ENCODE measurements at regions not wholly inside any gene's neighbourhood (a gene's known extent, or its start where the extent isn't known, plus 50 kb on each side); places are given as distances from the start of the nearest gene placed in this dataset.

DNA sequence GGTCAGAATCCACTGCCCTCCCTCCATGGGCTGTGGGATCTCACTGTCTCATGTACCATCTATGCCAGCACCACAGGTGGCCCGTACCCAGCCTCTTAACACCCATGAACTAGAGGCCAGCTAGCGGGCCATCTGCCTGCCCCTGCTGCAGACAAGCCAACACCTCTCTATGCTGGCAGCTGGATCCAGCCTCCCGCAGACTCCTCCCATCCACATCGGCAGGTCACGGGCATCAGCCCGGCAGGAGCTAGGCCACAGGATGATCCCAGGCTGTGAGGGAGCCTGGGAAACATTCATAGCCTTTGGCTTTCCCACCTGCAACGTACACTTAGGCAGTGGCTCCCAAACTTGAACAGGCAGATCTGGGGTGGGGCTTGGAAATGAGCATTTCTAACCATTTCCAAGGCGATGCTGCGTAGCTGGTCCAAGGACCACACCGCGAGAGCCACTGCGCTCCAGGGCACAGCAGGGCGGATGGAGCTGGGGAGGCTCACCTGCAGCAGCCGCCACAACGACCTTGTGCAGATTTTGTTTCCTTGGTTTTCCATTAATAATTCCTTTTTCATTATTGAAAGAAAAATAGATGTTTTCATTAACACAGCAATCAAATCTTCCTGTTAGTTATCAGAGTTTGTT lies 114.7 kb downstream of the KCNF1 start:
- Histone ChIP-seq H3K36me3 (no peaks in the 10 kb centered on the region), H3K27me3 (no peaks in the 10 kb centered on the region), H3K4me1 (no peaks in the 10 kb centered on the region), H3K9me3 (no peaks in the 10 kb centered on the region), H3K4me3 (no peak overlapping the region), H3K27ac (no peak overlapping the region)
- no peak for TF ChIP-seq POLR2AphosphoS5 (IDR thresholded peaks at IDR 0.05)
- no peak for TF ChIP-seq EP300 (IDR thresholded peaks at IDR 0.05)
- no peak for TF ChIP-seq POLR2A (IDR thresholded peaks at IDR 0.05)
- TF ChIP-seq, protein P1, sequence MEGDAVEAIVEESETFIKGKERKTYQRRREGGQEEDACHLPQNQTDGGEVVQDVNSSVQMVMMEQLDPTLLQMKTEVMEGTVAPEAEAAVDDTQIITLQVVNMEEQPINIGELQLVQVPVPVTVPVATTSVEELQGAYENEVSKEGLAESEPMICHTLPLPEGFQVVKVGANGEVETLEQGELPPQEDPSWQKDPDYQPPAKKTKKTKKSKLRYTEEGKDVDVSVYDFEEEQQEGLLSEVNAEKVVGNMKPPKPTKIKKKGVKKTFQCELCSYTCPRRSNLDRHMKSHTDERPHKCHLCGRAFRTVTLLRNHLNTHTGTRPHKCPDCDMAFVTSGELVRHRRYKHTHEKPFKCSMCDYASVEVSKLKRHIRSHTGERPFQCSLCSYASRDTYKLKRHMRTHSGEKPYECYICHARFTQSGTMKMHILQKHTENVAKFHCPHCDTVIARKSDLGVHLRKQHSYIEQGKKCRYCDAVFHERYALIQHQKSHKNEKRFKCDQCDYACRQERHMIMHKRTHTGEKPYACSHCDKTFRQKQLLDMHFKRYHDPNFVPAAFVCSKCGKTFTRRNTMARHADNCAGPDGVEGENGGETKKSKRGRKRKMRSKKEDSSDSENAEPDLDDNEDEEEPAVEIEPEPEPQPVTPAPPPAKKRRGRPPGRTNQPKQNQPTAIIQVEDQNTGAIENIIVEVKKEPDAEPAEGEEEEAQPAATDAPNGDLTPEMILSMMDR (IDR thresholded peaks at IDR 0.05) = no peak
- 90% methylated on average over 14 of the region's 15 CpGs for WGBS
- no peak for DNase-seq (ENCODE audit: low spot score in 2 of 2)

DNA sequence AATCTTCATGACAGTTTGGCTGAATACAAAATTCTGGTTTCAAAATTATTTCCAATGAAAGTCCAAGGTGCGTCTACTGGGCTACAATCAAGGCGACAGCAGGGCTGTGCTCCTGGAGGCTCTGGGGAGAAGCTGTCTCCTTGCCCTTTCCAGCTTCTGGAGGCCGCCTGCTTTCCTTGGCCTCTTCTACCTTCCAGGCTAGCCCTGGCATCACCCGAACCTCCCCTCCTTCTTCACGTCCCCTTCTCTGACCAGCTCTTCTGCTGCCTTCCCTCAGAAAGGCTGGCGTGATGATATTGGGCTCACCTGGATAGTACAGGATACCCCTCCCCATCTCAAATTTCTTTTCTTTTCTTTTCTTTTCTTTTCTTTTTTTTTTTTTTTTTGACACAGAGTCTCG lies 115.5 kb downstream of the KCNF1 start:
- 91% methylated on average over 7 of the region's 7 CpGs for WGBS

DNA sequence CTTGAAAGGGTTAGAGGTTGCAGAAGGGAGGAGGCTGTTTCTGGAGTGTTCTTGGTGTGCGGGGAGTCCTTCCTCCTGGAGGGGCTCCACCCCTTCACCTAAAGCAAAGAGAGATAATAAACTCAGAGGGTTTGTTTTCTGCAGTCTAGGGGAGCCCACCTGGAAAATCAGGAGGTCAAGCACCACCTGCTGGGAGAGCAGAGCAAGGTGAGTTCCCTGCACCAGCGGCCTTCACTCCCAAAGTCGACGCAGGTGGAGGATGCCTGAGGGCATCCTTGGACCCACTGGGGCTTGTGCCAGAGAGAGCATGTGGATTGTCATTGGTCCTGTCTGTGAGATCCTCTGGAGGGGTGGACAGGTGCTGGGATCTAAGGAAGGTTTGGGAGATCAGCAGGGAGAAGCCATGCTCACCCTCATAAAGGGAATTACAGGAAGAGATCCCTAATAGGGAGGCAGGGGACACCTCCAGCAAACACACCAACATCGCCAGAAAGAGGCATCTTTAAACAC lies 116.7 kb downstream of the KCNF1 start:
- peaks cover 8% of the 10 kb centered on the region for H3K9me3 ChIP-seq
- WGBS = 83% methylated on average over 5 of the region's 5 CpGs
- TF ChIP-seq POLR2A (IDR thresholded peaks at IDR 0.05) = no peak
- TF ChIP-seq, protein P1 (IDR thresholded peaks at IDR 0.05) = no peak
- no peak for TF ChIP-seq POLR2AphosphoS5 (IDR thresholded peaks at IDR 0.05)
- no peak for TF ChIP-seq EP300 (IDR thresholded peaks at IDR 0.05)
- H3K36me3 ChIP-seq = no peaks in the 10 kb centered on the region
- DNase-seq (ENCODE audit: low spot score in 2 of 2) = no peak
- H3K4me1 ChIP-seq = no peaks in the 10 kb centered on the region
- no peak overlapping the region for H3K4me3 ChIP-seq
- no peak overlapping the region for H3K27ac ChIP-seq
- H3K27me3 ChIP-seq = no peaks in the 10 kb centered on the region

More for the DNA sequence above, 115.5 kb downstream of the KCNF1 start:
- no peak for DNase-seq (ENCODE audit: low spot score in 2 of 2)
- Histone ChIP-seq H3K4me3 (no peak overlapping the region), H3K27me3 (no peaks in the 10 kb centered on the region), H3K27ac (no peak overlapping the region), H3K36me3 (no peaks in the 10 kb centered on the region), H3K9me3 (no peaks in the 10 kb centered on the region), H3K4me1 (no peaks in the 10 kb centered on the region)
- no peak for TF ChIP-seq POLR2A (IDR thresholded peaks at IDR 0.05)
- TF ChIP-seq POLR2AphosphoS5 (IDR thresholded peaks at IDR 0.05) = no peak
- no peak for TF ChIP-seq EP300 (IDR thresholded peaks at IDR 0.05)
- TF ChIP-seq, protein P1 (IDR thresholded peaks at IDR 0.05) = no peak

DNA sequence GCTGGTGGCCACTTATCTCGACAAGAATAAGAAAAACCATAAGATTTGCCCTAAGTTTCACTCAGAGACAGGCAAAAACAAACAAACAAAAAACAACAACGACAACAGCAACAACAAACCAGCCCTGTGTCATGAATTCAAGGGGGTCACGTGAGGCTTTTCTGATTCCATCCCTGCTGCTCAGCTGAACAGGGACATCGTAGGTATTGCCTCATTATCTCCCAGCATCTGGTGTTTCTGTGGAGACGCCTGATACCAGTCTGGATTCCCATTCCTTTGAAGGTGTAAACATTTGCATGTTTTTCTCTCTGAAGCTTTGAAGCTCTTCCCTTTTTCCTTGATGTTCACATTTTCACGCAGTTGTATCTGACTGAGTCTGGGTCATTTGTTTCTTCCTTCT lies 117.4 kb downstream of the KCNF1 start:
- no peaks in the 10 kb centered on the region for H3K4me1 ChIP-seq
- H3K27me3 ChIP-seq = no peaks in the 10 kb centered on the region
- H3K9me3 ChIP-seq = peaks cover 10% of the 10 kb centered on the region
- H3K36me3 ChIP-seq = no peaks in the 10 kb centered on the region
- TF ChIP-seq, protein P1 (IDR thresholded peaks at IDR 0.05) = no peak
- no peak for TF ChIP-seq POLR2A (IDR thresholded peaks at IDR 0.05)
- no peak for TF ChIP-seq POLR2AphosphoS5 (IDR thresholded peaks at IDR 0.05)
- TF ChIP-seq EP300 (IDR thresholded peaks at IDR 0.05) = no peak
- WGBS = 79% methylated on average over 6 of the region's 6 CpGs
- no peak for DNase-seq (ENCODE audit: low spot score in 2 of 2)
- no peak overlapping the region for H3K27ac ChIP-seq
- no peak overlapping the region for H3K4me3 ChIP-seq

DNA sequence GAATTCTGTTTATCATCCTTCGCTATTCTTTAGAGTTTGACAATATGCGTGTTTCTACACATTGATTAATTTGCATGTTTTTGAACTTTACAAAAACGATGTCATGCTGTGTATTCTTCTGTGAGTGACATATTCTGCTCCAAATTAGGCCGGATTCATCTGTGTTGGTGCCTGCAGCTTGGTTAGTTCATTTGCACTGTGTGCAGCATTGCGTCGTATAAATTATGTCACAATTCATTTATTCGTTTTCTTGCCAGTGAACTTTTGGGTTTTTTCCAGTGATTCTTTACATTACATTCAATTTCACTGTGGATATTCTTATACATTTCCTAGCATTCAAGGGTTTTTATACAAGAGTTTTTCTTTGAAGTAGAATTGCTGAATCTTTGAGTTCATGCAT lies 118.3 kb downstream of the KCNF1 start:
- no peak overlapping the region for H3K27ac ChIP-seq
- H3K9me3 ChIP-seq = peaks cover 10% of the 10 kb centered on the region
- no peak overlapping the region for H3K4me3 ChIP-seq
- H3K4me1 ChIP-seq = no peaks in the 10 kb centered on the region
- H3K36me3 ChIP-seq = no peaks in the 10 kb centered on the region
- DNase-seq (ENCODE audit: low spot score in 2 of 2) = no peak
- 82% methylated on average over 7 of the region's 7 CpGs for WGBS
- no peak for TF ChIP-seq EP300 (IDR thresholded peaks at IDR 0.05)
- TF ChIP-seq POLR2A (IDR thresholded peaks at IDR 0.05) = no peak
- TF ChIP-seq, protein P1 (IDR thresholded peaks at IDR 0.05) = no peak
- TF ChIP-seq POLR2AphosphoS5 (IDR thresholded peaks at IDR 0.05) = no peak
- no peaks in the 10 kb centered on the region for H3K27me3 ChIP-seq
